GM10248 (cell line): ENCODE measurements at regions not wholly inside any gene's neighbourhood (a gene's known extent, or its start where the extent isn't known, plus 50 kb on each side); places are given as distances from the start of the nearest gene placed in this dataset.

Experiments
- CTCF ChIA-PET: fragments of 300-600 bp; sonication (Branson Sonifier 250); formaldehyde crosslinking; extraction: SDS; loops from one replicate; lab custom pipeline; 2021; ENCODE audit warnings: antibody characterized with exemption; lab: Yijun Ruan, JAX
- POLR2A ChIA-PET: fragments of 350-650 bp; sonication (Branson Sonifier 250); formaldehyde crosslinking; extraction: SDS; loops from one replicate; lab custom pipeline; 2020; ENCODE audit warnings: antibody characterized with exemption; lab: Yijun Ruan, JAX
- DNase-seq: peaks from one replicate; pipeline ENCODE4 v3.0.0; 2012; ENCODE audit errors: extremely low spot score
- TF ChIP-seq, protein P1 (sequence below): IDR thresholded peaks from 2 replicates; pipeline ENCODE4 v1.5.1; 2012; ENCODE audit warnings: mild to moderate bottlenecking, low read depth; ENCODE audit errors: extremely low read depth, missing control alignments, control extremely low read depth

DNA sequence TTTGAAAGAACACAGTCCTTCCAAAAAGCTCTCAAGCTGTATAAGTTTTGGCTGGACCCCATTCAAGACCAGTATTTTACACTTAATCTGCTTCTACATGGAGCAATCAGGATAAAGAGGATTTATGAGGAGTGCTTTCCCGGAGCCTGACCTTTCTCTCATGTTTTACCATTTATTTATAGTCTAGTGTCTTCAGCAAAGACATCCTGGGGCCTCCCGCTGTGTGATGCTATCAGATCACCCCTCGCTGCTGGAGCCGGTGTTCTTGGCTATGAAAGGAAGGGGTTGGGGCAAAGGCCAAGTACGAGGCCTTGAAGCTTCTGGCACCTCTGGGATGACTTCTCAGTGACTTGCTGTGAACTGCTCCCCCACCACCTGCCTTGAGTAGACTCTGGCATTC, 189.6 kb downstream of the ADAMTS15 start:
- ChIA-PET CTCF (no interaction called here), POLR2A (no interaction called here)
- TF ChIP-seq, protein P1, sequence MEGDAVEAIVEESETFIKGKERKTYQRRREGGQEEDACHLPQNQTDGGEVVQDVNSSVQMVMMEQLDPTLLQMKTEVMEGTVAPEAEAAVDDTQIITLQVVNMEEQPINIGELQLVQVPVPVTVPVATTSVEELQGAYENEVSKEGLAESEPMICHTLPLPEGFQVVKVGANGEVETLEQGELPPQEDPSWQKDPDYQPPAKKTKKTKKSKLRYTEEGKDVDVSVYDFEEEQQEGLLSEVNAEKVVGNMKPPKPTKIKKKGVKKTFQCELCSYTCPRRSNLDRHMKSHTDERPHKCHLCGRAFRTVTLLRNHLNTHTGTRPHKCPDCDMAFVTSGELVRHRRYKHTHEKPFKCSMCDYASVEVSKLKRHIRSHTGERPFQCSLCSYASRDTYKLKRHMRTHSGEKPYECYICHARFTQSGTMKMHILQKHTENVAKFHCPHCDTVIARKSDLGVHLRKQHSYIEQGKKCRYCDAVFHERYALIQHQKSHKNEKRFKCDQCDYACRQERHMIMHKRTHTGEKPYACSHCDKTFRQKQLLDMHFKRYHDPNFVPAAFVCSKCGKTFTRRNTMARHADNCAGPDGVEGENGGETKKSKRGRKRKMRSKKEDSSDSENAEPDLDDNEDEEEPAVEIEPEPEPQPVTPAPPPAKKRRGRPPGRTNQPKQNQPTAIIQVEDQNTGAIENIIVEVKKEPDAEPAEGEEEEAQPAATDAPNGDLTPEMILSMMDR, result no peak
- no peak for DNase-seq

DNA sequence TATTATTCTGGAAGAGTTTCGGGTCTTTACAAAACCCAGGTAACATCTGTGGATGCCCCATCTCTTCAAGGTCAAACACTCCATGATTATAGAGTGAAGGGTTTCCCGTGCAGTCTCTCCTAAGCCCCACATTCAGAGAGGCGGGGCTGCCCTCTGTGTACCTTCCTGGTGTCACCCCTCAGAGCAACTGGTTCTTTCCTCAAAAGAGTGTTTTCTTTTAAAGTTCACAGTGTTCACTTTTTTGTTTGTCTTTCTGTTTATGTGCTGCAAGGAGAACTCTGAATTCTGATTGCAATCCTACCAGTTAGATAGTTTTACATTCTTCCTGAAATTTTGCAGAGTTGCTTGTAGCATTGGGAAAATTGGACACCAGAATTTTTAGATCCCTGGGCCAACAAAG, 190.2 kb downstream of the ADAMTS15 start:
- ChIA-PET POLR2A (no interaction called here), CTCF (no interaction called here)
- TF ChIP-seq, protein P1, result no peak
- DNase-seq, result no peak

DNA sequence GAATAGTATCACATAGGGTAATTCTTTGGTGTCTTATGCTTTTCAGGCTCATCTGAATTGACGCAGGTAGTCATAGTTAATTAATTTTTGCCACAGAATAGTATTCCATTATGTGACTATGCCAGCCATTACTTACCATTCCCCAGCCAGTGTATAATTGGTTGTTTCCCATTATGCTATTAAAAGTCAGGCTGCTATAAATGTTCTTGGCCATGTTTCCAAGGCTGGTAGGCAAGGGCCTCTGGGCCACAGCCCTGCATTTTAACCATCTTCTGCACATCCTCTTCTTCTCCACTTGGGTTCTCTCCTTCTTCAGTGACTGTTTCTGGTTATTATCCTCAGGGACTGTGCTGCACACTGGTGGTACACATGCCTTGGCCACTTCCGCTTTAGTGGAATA, 190.9 kb downstream of the ADAMTS15 start:
- ChIA-PET CTCF (no interaction called here), POLR2A (no interaction called here)
- TF ChIP-seq, protein P1, result no peak
- no peak for DNase-seq

DNA sequence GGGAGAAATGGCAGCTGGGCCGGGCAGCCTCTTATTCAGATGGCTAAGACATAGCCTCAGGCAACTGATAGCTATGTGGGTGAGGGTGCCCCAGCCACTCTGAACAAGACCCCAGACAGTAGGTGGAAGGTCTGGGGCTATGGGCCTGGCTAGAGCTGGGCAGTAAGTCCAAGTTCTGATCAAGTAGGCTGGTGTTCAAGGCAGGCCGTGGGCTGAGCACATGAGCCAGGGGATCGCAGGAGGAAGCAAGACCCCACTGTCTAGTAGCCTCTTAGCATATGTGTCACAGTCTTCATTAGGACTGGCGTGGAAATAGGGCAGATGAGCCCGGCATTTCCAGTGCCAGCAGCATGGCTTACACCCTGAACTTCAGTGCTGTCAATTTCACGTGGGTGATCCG, 192.1 kb downstream of the ADAMTS15 start:
- ChIA-PET POLR2A (no interaction called here), CTCF (no interaction called here)
- TF ChIP-seq, protein P1, result no peak
- DNase-seq, result no peak

DNA sequence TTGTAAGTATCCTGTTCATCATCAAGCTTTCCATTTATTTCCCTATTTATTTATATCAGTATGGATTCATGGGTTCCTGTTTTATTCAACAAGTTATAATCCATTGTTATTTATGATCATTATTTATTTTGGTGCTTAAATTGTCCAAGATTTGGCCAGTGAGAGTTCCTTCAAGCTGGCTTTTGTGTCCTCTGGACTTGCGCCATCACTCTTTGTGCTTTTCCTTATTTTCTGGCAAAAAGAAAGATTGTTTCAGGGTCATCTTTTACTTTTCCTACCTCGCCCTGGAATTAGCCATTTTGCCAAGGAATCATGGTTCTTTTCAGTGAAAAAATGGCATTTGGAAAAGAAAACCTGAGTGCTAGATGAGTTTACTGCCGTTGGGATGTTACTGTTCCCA, 193.4 kb downstream of the ADAMTS15 start:
- DNase-seq, result no peak
- ChIA-PET CTCF (no interaction called here), POLR2A (no interaction called here)
- TF ChIP-seq, protein P1, result no peak

DNA sequence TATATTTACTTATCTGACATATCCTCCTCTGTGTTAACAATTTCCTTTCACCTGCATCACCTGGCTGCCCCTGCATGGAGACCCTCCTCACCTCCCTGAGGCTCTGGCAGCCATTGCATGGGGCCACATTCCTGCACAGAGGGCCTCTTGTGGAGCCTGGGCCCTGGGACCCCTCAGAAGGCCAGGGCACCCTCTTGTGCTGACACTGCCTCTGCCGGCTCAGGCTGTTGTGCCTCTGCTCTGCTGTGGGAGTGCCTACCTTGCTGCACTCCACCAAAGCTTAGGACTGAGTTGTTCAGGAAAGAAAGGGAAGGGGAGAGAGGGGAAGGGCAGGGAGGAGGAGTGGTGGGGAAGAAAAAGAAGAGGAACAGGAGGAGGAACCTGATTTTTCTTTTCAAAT, 194.5 kb downstream of the ADAMTS15 start:
- DNase-seq, result no peak
- TF ChIP-seq, protein P1, result no peak
- POLR2A ChIA-PET, result no interaction called here
- CTCF ChIA-PET, result interaction anchor here (1.1 kb wide), 1 partner anchor 18 kb away, joined by 4 read pairs; no protein-coding TSS in a partner anchor

DNA sequence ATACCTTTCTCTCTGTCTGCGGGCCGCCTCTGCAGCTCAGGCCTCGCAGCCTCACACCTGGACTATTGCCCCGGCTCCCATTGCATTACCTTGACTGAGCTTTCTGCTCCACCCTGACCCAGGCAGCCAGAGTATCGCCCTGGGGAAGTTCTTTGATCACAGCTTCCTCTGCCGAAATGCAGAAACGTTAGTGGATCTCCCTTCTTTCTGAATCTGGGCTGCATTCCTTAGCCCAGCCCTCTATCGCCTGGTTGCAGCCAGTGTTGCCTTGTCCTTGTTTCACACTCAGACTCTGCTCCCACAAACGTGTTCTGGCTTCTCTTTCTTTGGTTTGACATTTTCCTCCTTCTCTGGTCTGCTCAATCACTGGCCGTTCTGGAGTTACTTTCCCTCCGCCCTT, 195.7 kb downstream of the ADAMTS15 start:
- ChIA-PET POLR2A (no interaction called here), CTCF (interaction anchor here (1.1 kb wide), 1 partner anchor 20 kb away, joined by 4 read pairs; no protein-coding TSS in a partner anchor)
- TF ChIP-seq, protein P1, result no peak
- DNase-seq, result no peak
